ENCODE measurements at regions not wholly inside any gene's neighbourhood (a gene's known extent, or its start where the extent isn't known, plus 50 kb on each side); places are given as distances from the start of the nearest gene placed in this dataset.

- Mint-ChIP-seq H3K27me3 (peaks cover 3% of the 10 kb centered on the region), H3K27ac (no peak overlapping the region), H3K4me1 (ENCODE audit: low read depth) (no peaks in the 10 kb centered on the region), H3K36me3 (ENCODE audit: low read depth) (no peaks in the 10 kb centered on the region), H3K4me3 (no peak overlapping the region), H3K9me3 (no peaks in the 10 kb centered on the region)
- ATAC-seq: no peak
- intact Hi-C loops (cut with micrococcal nuclease): no loop called here
- CTCF ChIA-PET: no interaction called here
- TF ChIP-seq, protein P1, sequence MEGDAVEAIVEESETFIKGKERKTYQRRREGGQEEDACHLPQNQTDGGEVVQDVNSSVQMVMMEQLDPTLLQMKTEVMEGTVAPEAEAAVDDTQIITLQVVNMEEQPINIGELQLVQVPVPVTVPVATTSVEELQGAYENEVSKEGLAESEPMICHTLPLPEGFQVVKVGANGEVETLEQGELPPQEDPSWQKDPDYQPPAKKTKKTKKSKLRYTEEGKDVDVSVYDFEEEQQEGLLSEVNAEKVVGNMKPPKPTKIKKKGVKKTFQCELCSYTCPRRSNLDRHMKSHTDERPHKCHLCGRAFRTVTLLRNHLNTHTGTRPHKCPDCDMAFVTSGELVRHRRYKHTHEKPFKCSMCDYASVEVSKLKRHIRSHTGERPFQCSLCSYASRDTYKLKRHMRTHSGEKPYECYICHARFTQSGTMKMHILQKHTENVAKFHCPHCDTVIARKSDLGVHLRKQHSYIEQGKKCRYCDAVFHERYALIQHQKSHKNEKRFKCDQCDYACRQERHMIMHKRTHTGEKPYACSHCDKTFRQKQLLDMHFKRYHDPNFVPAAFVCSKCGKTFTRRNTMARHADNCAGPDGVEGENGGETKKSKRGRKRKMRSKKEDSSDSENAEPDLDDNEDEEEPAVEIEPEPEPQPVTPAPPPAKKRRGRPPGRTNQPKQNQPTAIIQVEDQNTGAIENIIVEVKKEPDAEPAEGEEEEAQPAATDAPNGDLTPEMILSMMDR (IDR thresholded peaks at IDR 0.05): no peak
- POLR2A ChIA-PET: interaction anchor here (0.6 kb wide), 1 partner anchor 19 kb away, joined by 3 read pairs; no protein-coding TSS in a partner anchor
- DNase-seq: no peak
Measured at GRCh38 chr7:25584112-25584938, 356.0 kb upstream of the NPVF start.

- CTCF ChIA-PET: interaction anchor here (1.4 to 3.0 kb wide), 2 partner anchors 21 to 370 kb away, joined by 3 to 18 read pairs; no protein-coding TSS in a partner anchor
- Mint-ChIP-seq H3K27ac (no peak overlapping the region), H3K4me1 (ENCODE audit: low read depth) (no peaks in the 10 kb centered on the region), H3K9me3 (no peaks in the 10 kb centered on the region), H3K36me3 (ENCODE audit: low read depth) (no peaks in the 10 kb centered on the region), H3K27me3 (peaks cover 8% of the 10 kb centered on the region), H3K4me3 (no peak overlapping the region)
- intact Hi-C loops (cut with micrococcal nuclease): no loop called here
- POLR2A ChIA-PET: interaction anchor here (0.5 kb wide), 1 partner anchor 114 kb away, joined by 3 read pairs; no protein-coding TSS in a partner anchor
- no peak for DNase-seq
- ATAC-seq: no peak
- TF ChIP-seq, protein P1 (IDR thresholded peaks at IDR 0.05): no peak
Measured at GRCh38 chr7:25586513-25586912, 358.2 kb upstream of the NPVF start.

DNA sequence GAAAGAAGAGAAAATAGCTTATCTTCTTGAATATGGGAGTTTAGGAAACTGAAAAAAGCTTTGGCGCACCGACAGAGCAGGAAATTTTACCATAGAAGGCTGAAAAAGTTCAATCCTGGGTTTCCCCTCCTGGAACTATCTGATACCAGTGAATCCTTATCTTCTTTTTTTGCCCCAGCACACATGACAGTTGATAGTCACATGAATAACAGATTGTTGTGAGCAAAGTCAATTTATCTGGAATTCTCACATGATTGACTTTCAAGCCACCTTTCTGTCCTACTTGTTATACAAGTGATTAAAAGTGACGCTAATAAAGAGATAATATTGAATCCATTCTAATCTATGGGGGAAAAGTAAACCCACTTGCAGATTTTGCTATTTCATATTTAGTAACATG, 365.8 kb upstream of the NPVF start:
- Mint-ChIP-seq H3K27me3 (peaks cover 7% of the 10 kb centered on the region), H3K36me3 (ENCODE audit: low read depth) (no peaks in the 10 kb centered on the region), H3K4me3 (no peak overlapping the region), H3K4me1 (ENCODE audit: low read depth) (no peaks in the 10 kb centered on the region), H3K9me3 (no peaks in the 10 kb centered on the region), H3K27ac (no peak overlapping the region)
- no peak for DNase-seq
- POLR2A ChIA-PET: no interaction called here
- intact Hi-C loops (cut with micrococcal nuclease): no loop called here
- no peak for ATAC-seq
- TF ChIP-seq, protein P1 (IDR thresholded peaks at IDR 0.05): no peak
- CTCF ChIA-PET: interaction anchor here (0.7 to 0.8 kb wide), 2 partner anchors 29 to 60 kb away, joined by 3 to 4 read pairs; no protein-coding TSS in a partner anchor

GRCh38 chr7:25594728-25595127, 366.4 kb upstream of the NPVF start:
- no peak for ATAC-seq
- ChIA-PET CTCF (interaction anchor here (0.7 kb wide), 1 partner anchor 59 kb away, joined by 3 read pairs; no protein-coding TSS in a partner anchor), POLR2A (no interaction called here)
- no peak overlapping the region for H3K4me3 Mint-ChIP-seq
- no peaks in the 10 kb centered on the region for H3K4me1 Mint-ChIP-seq (ENCODE audit: low read depth)
- peaks cover 1% of the 10 kb centered on the region for H3K27me3 Mint-ChIP-seq
- no peak for DNase-seq
- TF ChIP-seq, protein P1 (IDR thresholded peaks at IDR 0.05): no peak
- H3K36me3 Mint-ChIP-seq (ENCODE audit: low read depth): no peaks in the 10 kb centered on the region
- H3K27ac Mint-ChIP-seq: no peak overlapping the region
- intact Hi-C loops (cut with micrococcal nuclease): no loop called here
- H3K9me3 Mint-ChIP-seq: no peaks in the 10 kb centered on the region

DNA sequence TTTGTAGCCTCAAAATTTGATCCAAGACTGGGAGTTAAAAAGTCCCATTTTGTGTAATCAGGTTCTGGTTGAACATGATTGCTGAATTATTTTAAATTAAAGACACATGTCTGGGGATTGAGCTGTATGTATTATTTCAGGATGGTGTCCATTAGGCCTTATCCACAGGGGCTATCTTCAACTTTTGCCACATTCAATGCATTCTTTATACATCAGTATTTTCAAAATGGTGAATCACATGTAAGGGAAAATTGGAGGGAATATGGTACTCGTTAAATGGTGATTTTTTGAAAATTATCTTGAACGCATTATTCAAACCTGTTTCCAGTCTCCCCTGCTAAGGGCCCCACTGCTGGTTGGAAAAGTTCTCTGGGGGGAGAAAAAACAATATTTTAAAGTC, 367.7 kb upstream of the NPVF start:
- Mint-ChIP-seq H3K9me3 (no peaks in the 10 kb centered on the region), H3K4me1 (ENCODE audit: low read depth) (no peaks in the 10 kb centered on the region), H3K27me3 (no peaks in the 10 kb centered on the region), H3K4me3 (no peak overlapping the region), H3K27ac (no peak overlapping the region), H3K36me3 (ENCODE audit: low read depth) (no peaks in the 10 kb centered on the region)
- DNase-seq: no peak
- TF ChIP-seq, protein P1 (IDR thresholded peaks at IDR 0.05): no peak
- intact Hi-C loops (cut with micrococcal nuclease): no loop called here
- ChIA-PET POLR2A (no interaction called here), CTCF (no interaction called here)
- ATAC-seq: no peak

Data from activated CD8-positive, alpha-beta T cell treated with anti-CD3 and anti-CD28 coated beads for 36 hours (primary cell).